ENCODE measurements at regions not wholly inside any gene's neighbourhood (a gene's known extent, or its start where the extent isn't known, plus 50 kb on each side); places are given as distances from the start of the nearest gene placed in this dataset.
A peak's percentile ranks its signal among the peaks of the same experiment; 100 is the strongest.

DNA sequence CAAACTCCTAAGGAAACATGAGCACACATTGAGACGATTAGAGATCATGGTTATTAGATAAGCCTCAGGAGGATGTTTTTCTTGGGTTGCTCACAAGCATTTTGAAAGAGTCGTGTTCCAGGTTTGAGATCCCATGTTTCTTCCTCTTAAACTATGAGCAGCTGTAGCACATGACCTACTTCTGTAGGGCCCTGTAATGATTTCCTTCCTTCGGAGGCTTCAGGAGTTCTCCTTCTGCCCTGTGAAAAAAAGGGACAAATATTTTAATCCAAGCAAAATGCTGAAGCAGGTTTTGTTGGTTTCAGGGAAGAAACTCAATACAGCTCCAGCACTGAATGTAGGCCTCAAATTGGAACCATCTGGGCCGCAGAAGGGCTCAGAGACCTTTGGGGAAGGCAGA is 82.6 kb downstream of the POU3F3 start:
- H3K4me3 ChIP-seq = no peak overlapping the region
- FAIRE-seq = no peak
- H3K4me1 ChIP-seq = peaks cover 0 to 10% (median 6%) of the 10 kb centered on the region in 3 donors
- H3K9me3 ChIP-seq = no peaks in the 10 kb centered on the region
- H3K36me3 ChIP-seq = no peaks in the 10 kb centered on the region
- TF ChIP-seq, protein P1, sequence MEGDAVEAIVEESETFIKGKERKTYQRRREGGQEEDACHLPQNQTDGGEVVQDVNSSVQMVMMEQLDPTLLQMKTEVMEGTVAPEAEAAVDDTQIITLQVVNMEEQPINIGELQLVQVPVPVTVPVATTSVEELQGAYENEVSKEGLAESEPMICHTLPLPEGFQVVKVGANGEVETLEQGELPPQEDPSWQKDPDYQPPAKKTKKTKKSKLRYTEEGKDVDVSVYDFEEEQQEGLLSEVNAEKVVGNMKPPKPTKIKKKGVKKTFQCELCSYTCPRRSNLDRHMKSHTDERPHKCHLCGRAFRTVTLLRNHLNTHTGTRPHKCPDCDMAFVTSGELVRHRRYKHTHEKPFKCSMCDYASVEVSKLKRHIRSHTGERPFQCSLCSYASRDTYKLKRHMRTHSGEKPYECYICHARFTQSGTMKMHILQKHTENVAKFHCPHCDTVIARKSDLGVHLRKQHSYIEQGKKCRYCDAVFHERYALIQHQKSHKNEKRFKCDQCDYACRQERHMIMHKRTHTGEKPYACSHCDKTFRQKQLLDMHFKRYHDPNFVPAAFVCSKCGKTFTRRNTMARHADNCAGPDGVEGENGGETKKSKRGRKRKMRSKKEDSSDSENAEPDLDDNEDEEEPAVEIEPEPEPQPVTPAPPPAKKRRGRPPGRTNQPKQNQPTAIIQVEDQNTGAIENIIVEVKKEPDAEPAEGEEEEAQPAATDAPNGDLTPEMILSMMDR (IDR thresholded peaks at IDR 0.05) = no peak
- no peak overlapping the region for H3K27ac ChIP-seq
- DNase-seq = no peak
- 59 to 74% methylated on average over 4 of the region's 4 CpGs for WGBS, 2 donors
- H3K27me3 ChIP-seq = no peaks in the 10 kb centered on the region
- ATAC-seq = no peak
- intact Hi-C loops (cut with DNase I) = no loop called here

DNA sequence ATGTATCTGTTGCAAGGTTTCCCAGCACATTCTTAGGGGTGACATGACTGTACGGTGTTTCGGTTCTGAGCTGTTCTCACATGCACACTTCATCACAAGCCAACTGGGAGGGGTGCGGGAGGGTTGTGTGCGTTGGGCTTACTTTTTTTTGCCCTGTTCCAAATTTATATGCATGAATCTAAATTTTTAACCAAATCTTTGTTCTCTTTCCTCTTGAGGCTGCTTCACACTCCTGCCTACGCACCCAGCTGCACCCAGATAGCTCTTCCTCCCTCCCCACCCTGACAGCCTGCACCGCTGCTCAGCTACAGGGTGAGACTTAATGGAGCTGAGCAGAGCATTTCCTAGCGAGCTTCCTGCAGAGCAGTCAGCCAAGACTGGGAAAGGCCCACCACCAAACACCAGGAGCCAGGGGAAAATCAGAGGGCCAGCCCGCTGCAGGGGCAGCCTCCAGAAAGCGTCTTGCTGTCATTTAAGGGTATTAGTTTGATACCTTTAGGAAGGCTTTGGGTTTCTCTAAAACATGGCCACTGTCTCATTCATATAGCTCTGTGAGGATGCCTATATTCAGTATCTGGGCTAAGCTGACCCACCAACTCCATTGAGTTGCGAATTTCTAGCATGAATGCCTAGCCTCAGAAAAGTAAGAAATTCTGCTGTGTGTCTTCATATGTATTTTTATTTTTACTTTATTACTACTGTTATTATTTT is 84.5 kb downstream of the POU3F3 start:
- ATAC-seq (peak in 1 of 4 donors; percentile 18), DNase-seq (no peak), FAIRE-seq (no peak)
- Histone ChIP-seq H3K27me3 (no peaks in the 10 kb centered on the region), H3K4me1 (peaks cover 0 to 10% (median 6%) of the 10 kb centered on the region in 3 donors), H3K36me3 (no peaks in the 10 kb centered on the region), H3K9me3 (no peaks in the 10 kb centered on the region), H3K4me3 (no peak overlapping the region), H3K27ac (no peak overlapping the region)
- intact Hi-C loops (cut with DNase I) = no loop called here
- TF ChIP-seq, protein P1 (IDR thresholded peaks at IDR 0.05) = no peak
- 88 to 89% methylated on average over 10 of the region's 10 CpGs for WGBS, 2 donors

GRCh38 chr2:104939570-104940217 is 85.8 kb downstream of the POU3F3 start:
- no peaks in the 10 kb centered on the region for H3K36me3 ChIP-seq
- WGBS, 2 donors = 29 to 33% methylated on average over 11 of the region's 11 CpGs
- intact Hi-C loops (cut with DNase I) = no loop called here
- peaks cover 0 to 10% (median 6%) of the 10 kb centered on the region in 3 donors for H3K4me1 ChIP-seq
- DNase-seq (peak in 3 of 6 donors; percentile 4 to 19 (median 17)), FAIRE-seq (no peak), ATAC-seq (peak; percentile 63 to 95 (median 87))
- H3K4me3 ChIP-seq = peak overlapping the region in 2 of 4 donors; percentile 16 to 29
- H3K27ac ChIP-seq = no peak overlapping the region
- TF ChIP-seq, protein P1 (IDR thresholded peaks at IDR 0.05) = no peak
- no peaks in the 10 kb centered on the region for H3K27me3 ChIP-seq
- H3K9me3 ChIP-seq = no peaks in the 10 kb centered on the region

- Histone ChIP-seq H3K36me3 (no peaks in the 10 kb centered on the region), H3K27me3 (peaks cover 0 to 21% (median 1%) of the 10 kb centered on the region in 4 donors), H3K4me3 (no peak overlapping the region), H3K27ac (no peak overlapping the region), H3K4me1 (peaks cover 0 to 5% (median 0%) of the 10 kb centered on the region in 3 donors), H3K9me3 (no peaks in the 10 kb centered on the region)
- peak in 1 of 6 donors; percentile 28 for DNase-seq
- peak in 3 of 4 donors; percentile 68 to 78 (median 74) for ATAC-seq
- TF ChIP-seq, protein P1 (IDR thresholded peaks at IDR 0.05) = peak in 3 of 4 donors; percentile 11 to 31 (median 28)
- FAIRE-seq = no peak
- 48 to 51% methylated on average over 1 of the region's 1 CpG for WGBS, 2 donors
- intact Hi-C loops (cut with DNase I) = no loop called here
Observed at GRCh38 chr2:104944495-104944894, 90.6 kb downstream of the POU3F3 start.

GRCh38 chr2:104945121-104945520 is 91.2 kb downstream of the POU3F3 start:
- TF ChIP-seq, protein P1 (IDR thresholded peaks at IDR 0.05) = no peak
- intact Hi-C loops (cut with DNase I) = no loop called here
- DNase-seq = no peak
- 25 to 31% methylated on average over 5 of the region's 5 CpGs for WGBS, 2 donors
- ATAC-seq = no peak
- Histone ChIP-seq H3K27me3 (peaks cover 0 to 21% (median 3%) of the 10 kb centered on the region in 4 donors), H3K4me1 (no peaks in the 10 kb centered on the region), H3K27ac (no peak overlapping the region), H3K36me3 (no peaks in the 10 kb centered on the region), H3K4me3 (no peak overlapping the region), H3K9me3 (no peaks in the 10 kb centered on the region)
- no peak for FAIRE-seq

Measured in pancreas (tissue), 10 donors.